K562 (cell line): ENCODE measurements at regions not wholly inside any gene's neighbourhood (a gene's known extent, or its start where the extent isn't known, plus 50 kb on each side); places are given as distances from the start of the nearest gene placed in this dataset.

Experiments used
- BHLHE40 ChIP-seq: IDR thresholded peaks from 2 replicates; pipeline ENCODE4 v1.6.1; 2011; ENCODE audit warnings: low read length, improper control_type of control experiment
- CBFB ChIP-seq: sonication (generic); formaldehyde crosslinking; IDR thresholded peaks from 2 replicates; pipeline ENCODE4 v1.4.0; 2020; ENCODE audit warnings: mild to moderate bottlenecking, missing genetic modification reagents
- CBX2 ChIP-seq: fragments of 200-600 bp; sonication (generic); IDR thresholded peaks from one replicate; pipeline ENCODE4 v1.6.1; 2012; ENCODE audit warnings: mild to moderate bottlenecking, low read length, inconsistent platforms; ENCODE audit not compliant: insufficient read depth, poor library complexity, severe bottlenecking
- ELK1 ChIP-seq: sonication (generic); formaldehyde crosslinking; IDR thresholded peaks from 2 replicates; pipeline ENCODE4 v1.8.1; 2022; ENCODE audit warnings: missing genetic modification reagents
- ETV1 ChIP-seq: fragments of 450-650 bp; conservative IDR thresholded peaks from 2 replicates; pipeline ENCODE4 v1.6.1; 2016; ENCODE audit warnings: missing genetic modification characterization, control low read depth, low read depth, missing compliant biosample characterization
- FUS ChIP-seq: fragments of 200-400 bp; formaldehyde crosslinking; optimal IDR thresholded peaks from 2 replicates; pipeline ENCODE3; 2017; ENCODE audit warnings: low read depth, low read length
- HDAC8 ChIP-seq: fragments of 450-650 bp; IDR thresholded peaks from 2 replicates; pipeline ENCODE4 v1.6.1; 2016; ENCODE audit warnings: mild to moderate bottlenecking, missing genetic modification characterization, moderate library complexity, missing compliant biosample characterization
- ILF3 ChIP-seq: fragments of 450-650 bp; IDR thresholded peaks from 2 replicates; pipeline ENCODE4 v1.6.1; 2018; ENCODE audit warnings: antibody characterized with exemption, mild to moderate bottlenecking, moderate library complexity, borderline replicate concordance
- MXD1 ChIP-seq: fragments of 250-450 bp; sonication (Bioruptor Pico); IDR thresholded peaks from 2 replicates; pipeline ENCODE4 v1.8.0; 2021; ENCODE audit warnings: borderline replicate concordance, mild to moderate bottlenecking, moderate library complexity; ENCODE audit not compliant: poor library complexity, severe bottlenecking
- PCBP1 ChIP-seq: fragments of 200-400 bp; formaldehyde crosslinking; IDR thresholded peaks from 2 replicates; pipeline ENCODE4 v1.6.1; 2018; ENCODE audit warnings: mild to moderate bottlenecking, low read depth, low read length; ENCODE audit not compliant: poor library complexity, severe bottlenecking
- POLR3A ChIP-seq: IDR thresholded peaks from 2 replicates; pipeline ENCODE4 v1.6.1; 2011; ENCODE audit warnings: borderline replicate concordance, mild to moderate bottlenecking, moderate library complexity; ENCODE audit not compliant: insufficient read length, insufficient read depth; ENCODE audit errors: extremely low read depth
- SREBF1 ChIP-seq: fragments of 150-350 bp; IDR thresholded peaks from 2 replicates; pipeline ENCODE4 v1.6.1; 2014; ENCODE audit warnings: antibody characterized with exemption, low read depth, low read length, borderline replicate concordance
- YBX1 ChIP-seq: fragments of 450-650 bp; IDR thresholded peaks from 2 replicates; pipeline ENCODE4 v1.7.1; 2016; ENCODE audit warnings: mild to moderate bottlenecking
- ZNF140 ChIP-seq: fragments of 250-450 bp; sonication (Bioruptor Pico); IDR thresholded peaks from 2 replicates; pipeline ENCODE4 v1.8.0; 2021; ENCODE audit warnings: moderate library complexity, mild to moderate bottlenecking, inconsistent platforms
- ZNF445 ChIP-seq: fragments of 250-450 bp; sonication (Bioruptor Pico); IDR thresholded peaks from 2 replicates; pipeline ENCODE4 v1.4.0; 2020; ENCODE audit warnings: low read depth, mild to moderate bottlenecking, moderate library complexity
- ZNF507 ChIP-seq: conservative IDR thresholded peaks from 2 replicates; pipeline ENCODE4 v1.6.1; 2017; ENCODE audit warnings: missing genetic modification characterization, missing compliant biosample characterization
- ZNF561 ChIP-seq: fragments of 450-650 bp; formaldehyde crosslinking; conservative IDR thresholded peaks from 2 replicates; pipeline ENCODE4 v1.4.0; 2020; ENCODE audit warnings: mild to moderate bottlenecking, moderate library complexity
- ZNF717 ChIP-seq: fragments of 250-450 bp; sonication (Bioruptor Pico); IDR thresholded peaks from 2 replicates; pipeline ENCODE4 v1.5.0; 2021
- TF ChIP-seq, protein P1 (sequence below): sonication (generic); formaldehyde crosslinking; IDR thresholded peaks from 2 replicates; pipeline ENCODE4 v1.8.0; 2023; ENCODE audit warnings: mild to moderate bottlenecking, missing genetic modification reagents
- TF ChIP-seq, protein P2 (sequence below), 2 experiments: fragments of 250-450 bp in 1 of 2; fragments of 450-650 bp in 1 of 2; sonication (Bioruptor Pico) in 1 of 2; IDR thresholded peaks; 2 replicates each; pipeline versions ENCODE4 v1.6.1 to v1.8.0; 2016 to 2021; ENCODE audit warnings: mild to moderate bottlenecking in 2 of 2, moderate library complexity in 2 of 2, missing compliant biosample characterization in 1 of 2, missing genetic modification characterization in 1 of 2
- TF ChIP-seq, protein P3 (sequence below): fragments of 150-350 bp; conservative IDR thresholded peaks from 2 replicates; pipeline ENCODE4 v1.6.1; 2014; ENCODE audit warnings: low read length

DNA sequence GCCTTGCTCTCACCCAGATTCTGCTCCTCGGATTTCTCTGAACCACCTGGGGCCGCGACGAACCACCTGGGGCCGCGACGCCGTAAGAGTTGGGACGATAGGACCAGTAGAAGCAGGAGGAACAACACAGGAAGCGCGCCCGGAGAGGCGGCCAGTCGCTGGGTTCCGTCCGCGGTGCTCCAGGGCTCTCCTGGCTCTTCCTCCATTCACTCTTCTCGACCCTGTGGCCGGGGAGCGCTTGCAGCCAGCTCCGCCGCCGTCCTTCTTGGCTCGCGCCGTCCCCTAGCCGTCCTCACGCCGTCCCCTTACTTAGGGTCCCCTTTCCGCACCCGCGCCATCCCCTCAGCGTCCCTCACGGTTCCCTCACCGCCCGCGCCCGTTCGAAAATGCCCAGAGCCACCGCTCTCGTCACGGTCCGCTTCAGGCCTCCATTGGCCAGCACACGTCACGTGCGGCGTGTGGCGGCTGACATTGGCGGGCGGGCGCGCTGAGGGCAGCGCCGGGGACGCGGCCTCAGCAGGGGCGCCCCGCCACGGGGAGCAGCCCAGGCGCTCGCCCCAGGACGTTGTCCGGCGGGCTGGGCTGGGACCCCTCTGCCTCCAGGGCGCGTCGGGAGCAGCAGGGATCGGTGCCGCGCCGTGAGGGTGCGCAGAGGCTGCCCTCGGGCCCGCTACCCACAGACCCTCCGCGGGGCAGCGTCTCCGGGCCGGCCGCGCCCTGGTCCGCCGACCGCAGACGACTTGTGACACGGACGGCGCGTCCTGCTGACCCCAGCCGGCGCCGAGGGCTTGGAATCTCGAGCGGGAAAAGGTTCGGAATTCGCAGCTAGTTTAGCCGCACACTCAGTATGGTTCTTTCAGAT is 53.7 kb upstream of the PTPDC1 start (continued):
- TF ChIP-seq ZNF561: no peak
- no peak for TF ChIP-seq ZNF140
- TF ChIP-seq ZNF717 (CRISPR knock-in tag): no peak
- TF ChIP-seq HDAC8: no peak
- TF ChIP-seq ETV1 (tag): no peak
- no peak for TF ChIP-seq POLR3A
- TF ChIP-seq ZNF445 (CRISPR knock-in tag): no peak
- no peak for TF ChIP-seq ELK1 (CRISPR knock-in tag)
- no peak for TF ChIP-seq ZNF507 (tag)
- no peak for TF ChIP-seq SREBF1
- no peak for TF ChIP-seq FUS
- TF ChIP-seq YBX1: no peak
- no peak for TF ChIP-seq MXD1 (CRISPR knock-in tag)
- TF ChIP-seq CBFB: peak; percentile 23; the same call in 1 of the 2 replicates
- TF ChIP-seq, protein P1, sequence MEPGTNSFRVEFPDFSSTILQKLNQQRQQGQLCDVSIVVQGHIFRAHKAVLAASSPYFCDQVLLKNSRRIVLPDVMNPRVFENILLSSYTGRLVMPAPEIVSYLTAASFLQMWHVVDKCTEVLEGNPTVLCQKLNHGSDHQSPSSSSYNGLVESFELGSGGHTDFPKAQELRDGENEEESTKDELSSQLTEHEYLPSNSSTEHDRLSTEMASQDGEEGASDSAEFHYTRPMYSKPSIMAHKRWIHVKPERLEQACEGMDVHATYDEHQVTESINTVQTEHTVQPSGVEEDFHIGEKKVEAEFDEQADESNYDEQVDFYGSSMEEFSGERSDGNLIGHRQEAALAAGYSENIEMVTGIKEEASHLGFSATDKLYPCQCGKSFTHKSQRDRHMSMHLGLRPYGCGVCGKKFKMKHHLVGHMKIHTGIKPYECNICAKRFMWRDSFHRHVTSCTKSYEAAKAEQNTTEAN (CRISPR knock-in tag): no peak
- TF ChIP-seq CBX2: no peak
- TF ChIP-seq, protein P2, sequence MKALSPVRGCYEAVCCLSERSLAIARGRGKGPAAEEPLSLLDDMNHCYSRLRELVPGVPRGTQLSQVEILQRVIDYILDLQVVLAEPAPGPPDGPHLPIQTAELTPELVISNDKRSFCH (CRISPR knock-in tag; IDR thresholded peaks at IDR 0.05): no peak
- TF ChIP-seq, protein P2 (tag; IDR thresholded peaks at IDR 0.05): 0 out of 2 replicates have a peak, but pooled peaks have one; percentile 56
- TF ChIP-seq, protein P3, sequence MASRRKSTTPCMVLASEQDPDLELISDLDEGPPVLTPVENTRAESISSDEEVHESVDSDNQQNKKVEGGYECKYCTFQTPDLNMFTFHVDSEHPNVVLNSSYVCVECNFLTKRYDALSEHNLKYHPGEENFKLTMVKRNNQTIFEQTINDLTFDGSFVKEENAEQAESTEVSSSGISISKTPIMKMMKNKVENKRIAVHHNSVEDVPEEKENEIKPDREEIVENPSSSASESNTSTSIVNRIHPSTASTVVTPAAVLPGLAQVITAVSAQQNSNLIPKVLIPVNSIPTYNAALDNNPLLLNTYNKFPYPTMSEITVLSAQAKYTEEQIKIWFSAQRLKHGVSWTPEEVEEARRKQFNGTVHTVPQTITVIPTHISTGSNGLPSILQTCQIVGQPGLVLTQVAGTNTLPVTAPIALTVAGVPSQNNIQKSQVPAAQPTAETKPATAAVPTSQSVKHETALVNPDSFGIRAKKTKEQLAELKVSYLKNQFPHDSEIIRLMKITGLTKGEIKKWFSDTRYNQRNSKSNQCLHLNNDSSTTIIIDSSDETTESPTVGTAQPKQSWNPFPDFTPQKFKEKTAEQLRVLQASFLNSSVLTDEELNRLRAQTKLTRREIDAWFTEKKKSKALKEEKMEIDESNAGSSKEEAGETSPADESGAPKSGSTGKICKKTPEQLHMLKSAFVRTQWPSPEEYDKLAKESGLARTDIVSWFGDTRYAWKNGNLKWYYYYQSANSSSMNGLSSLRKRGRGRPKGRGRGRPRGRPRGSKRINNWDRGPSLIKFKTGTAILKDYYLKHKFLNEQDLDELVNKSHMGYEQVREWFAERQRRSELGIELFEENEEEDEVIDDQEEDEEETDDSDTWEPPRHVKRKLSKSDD: no peak
- TF ChIP-seq ILF3: peak; percentile 24; the same call in 1 of the 2 replicates
- TF ChIP-seq PCBP1: peak; percentile 28
- TF ChIP-seq BHLHE40: peak; percentile 90
